ENCODE measurements at regions not wholly inside any gene's neighbourhood (a gene's known extent, or its start where the extent isn't known, plus 50 kb on each side); places are given as distances from the start of the nearest gene placed in this dataset.

GRCh38 chr5:148937830-148938521, 111.6 kb downstream of the ADRB2 start:
- Histone ChIP-seq H3K36me3 (ENCODE audit: control insufficient read depth, insufficient read depth, low read length) (no peaks in the 10 kb centered on the region), H2AFZ (ENCODE audit: low read depth, low read length) (no peak overlapping the region), H3K4me1 (replicated peaks in 1 of 2; ENCODE audit: control insufficient read depth in 2 of 2, insufficient read depth in 2 of 2, low read length in 2 of 2) (no peaks in the 10 kb centered on the region), H3K9ac (ENCODE audit: insufficient read depth in 1 of 2, low read depth in 2 of 2, low read length in 2 of 2) (no peak overlapping the region), H3K79me2 (ENCODE audit: control insufficient read depth, insufficient read depth, low read length) (no peaks in the 10 kb centered on the region), H3K9me1 (ENCODE audit: control insufficient read depth, insufficient read depth, low read length) (no peaks in the 10 kb centered on the region), H3K9me3 (replicated peaks; ENCODE audit: control insufficient read depth, insufficient read depth, low read depth, low read length) (no peaks in the 10 kb centered on the region), H3K27ac (ENCODE audit: extremely low read depth, low read depth, low read length) (no peak overlapping the region), H3K4me2 (ENCODE audit: insufficient read depth, low read length) (no peak overlapping the region), H4K20me1 (replicated peaks; ENCODE audit: control insufficient read depth, insufficient read depth, low read length) (no peaks in the 10 kb centered on the region), H3K27me3 (ENCODE audit: control insufficient read depth in 2 of 2, insufficient read depth in 2 of 2, low read length in 2 of 2) (peaks cover 4 to 8% of the 10 kb centered on the region in 2 experiments; a peak in 3 of 5 replicates), H3K4me3 (no peak overlapping the region)
- DNase-seq (ENCODE audit: extremely low read depth in 1 of 4, low spot score in 3 of 4) (no peak), FAIRE-seq (no peak), ATAC-seq (no peak)
- POLR2A ChIA-PET = no interaction called here
- 2% methylated on average over 4 of the region's 4 CpGs for WGBS (ENCODE audit: insufficient coverage, low coverage, missing lambda C conversion rate)
- intact Hi-C loops (cut with micrococcal nuclease) = no loop called here
- BruUV-seq (replicated peaks) = no TSS peak
- in situ Hi-C loops (cut with MboI) = no loop called here
- CTCF ChIA-PET (ENCODE audit: low intra/inter-chr PET ratio) = no interaction called here
- TF ChIP-seq SRSF9 (IDR thresholded peaks at IDR 0.05; ENCODE audit: borderline replicate concordance, low read depth, low read length) (no peak), ZBTB17 (CRISPR knock-in tag; IDR thresholded peaks at IDR 0.05) (no peak)

- in situ Hi-C loops (cut with MboI) = no loop called here
- Histone ChIP-seq H3K9me1 (ENCODE audit: control insufficient read depth, insufficient read depth, low read length) (no peaks in the 10 kb centered on the region), H4K20me1 (replicated peaks; ENCODE audit: control insufficient read depth, insufficient read depth, low read length) (no peaks in the 10 kb centered on the region), H3K27ac (ENCODE audit: extremely low read depth, low read depth, low read length) (no peak overlapping the region), H3K27me3 (ENCODE audit: control insufficient read depth in 2 of 2, insufficient read depth in 2 of 2, low read length in 2 of 2) (peaks cover 4 to 8% of the 10 kb centered on the region in 2 experiments; a peak in 3 of 5 replicates), H3K4me3 (no peak overlapping the region), H3K4me2 (ENCODE audit: insufficient read depth, low read length) (no peak overlapping the region), H3K36me3 (ENCODE audit: control insufficient read depth, insufficient read depth, low read length) (no peaks in the 10 kb centered on the region), H3K9me3 (replicated peaks; ENCODE audit: control insufficient read depth, insufficient read depth, low read depth, low read length) (no peaks in the 10 kb centered on the region), H3K9ac (ENCODE audit: insufficient read depth in 1 of 2, low read depth in 2 of 2, low read length in 2 of 2) (no peak overlapping the region), H3K79me2 (ENCODE audit: control insufficient read depth, insufficient read depth, low read length) (no peaks in the 10 kb centered on the region), H2AFZ (ENCODE audit: low read depth, low read length) (no peak overlapping the region), H3K4me1 (replicated peaks in 1 of 2; ENCODE audit: control insufficient read depth in 2 of 2, insufficient read depth in 2 of 2, low read length in 2 of 2) (no peaks in the 10 kb centered on the region)
- no peak for FAIRE-seq
- ChIA-PET POLR2A (no interaction called here), CTCF (ENCODE audit: low intra/inter-chr PET ratio) (no interaction called here)
- DNase-seq (ENCODE audit: extremely low read depth in 1 of 4, low spot score in 3 of 4) = no peak
- intact Hi-C loops (cut with micrococcal nuclease) = no loop called here
- no peak for ATAC-seq
- 0% methylated on average over 3 of the region's 3 CpGs for WGBS (ENCODE audit: insufficient coverage, low coverage, missing lambda C conversion rate)
- no TSS peak for BruUV-seq (replicated peaks)
- TF ChIP-seq STAT5A (IDR thresholded peaks at IDR 0.05; ENCODE audit: borderline replicate concordance, low read length) (no peak), CHD1 (IDR thresholded peaks at IDR 0.05; ENCODE audit: low read length) (no peak), SMARCA4 (IDR thresholded peaks at IDR 0.05) (no peak), SREBF1 (IDR thresholded peaks at IDR 0.05; ENCODE audit: borderline replicate concordance, low read depth, low read length) (no peak), THRB (CRISPR knock-in tag; conservative IDR thresholded peaks at IDR 0.05) (no peak), HBP1 (CRISPR knock-in tag; IDR thresholded peaks at IDR 0.05) (no peak), ZHX1 (conservative IDR thresholded peaks at IDR 0.05; ENCODE audit: low read length) (no peak), XRCC4 (IDR thresholded peaks at IDR 0.05; ENCODE audit: extremely low read depth, insufficient read depth, insufficient read length) (no peak), FOXJ3 (CRISPR knock-in tag; IDR thresholded peaks at IDR 0.05) (no peak)
These were observed 112.1 kb downstream of the ADRB2 start for GRCh38 chr5:148938522-148938882.
